HUES48 (cell line): ENCODE measurements at regions not wholly inside any gene's neighbourhood (a gene's known extent, or its start where the extent isn't known, plus 50 kb on each side); places are given as distances from the start of the nearest gene placed in this dataset.
"Not testable (repeated sequence)": the region's sequence is repeated elsewhere in the genome, so short reads cannot be mapped to it uniquely, and the experiment has no call there.

Experiments
- H3K27ac ChIP-seq: one replicate; pipeline ENCODE4 v1.7.0; 2013; ENCODE audit warnings: low read depth, low read length, inconsistent platforms
- H3K27me3 ChIP-seq: 2 replicates; pipeline ENCODE4 v1.6.1; 2013; ENCODE audit warnings: mild to moderate bottlenecking, low read length; ENCODE audit not compliant: control insufficient read depth, insufficient read depth
- H3K36me3 ChIP-seq: 2 replicates; pipeline ENCODE4 v1.6.1; 2013; ENCODE audit warnings: low read length; ENCODE audit not compliant: control insufficient read depth, insufficient read depth
- H3K4me1 ChIP-seq: 2 replicates; pipeline ENCODE4 v1.6.1; 2013; ENCODE audit warnings: mild to moderate bottlenecking, low read length; ENCODE audit not compliant: control insufficient read depth, insufficient read depth
- H3K4me3 ChIP-seq: 2 replicates; pipeline ENCODE4 v1.5.1; 2013; ENCODE audit warnings: mild to moderate bottlenecking, low read depth, low read length
- H3K9ac ChIP-seq: 2 replicates; pipeline ENCODE4 v1.6.1; 2013; ENCODE audit warnings: mild to moderate bottlenecking, low read depth, low read length, moderate library complexity
- H3K9me3 ChIP-seq: 2 replicates; pipeline ENCODE4 v1.6.1; 2013; ENCODE audit warnings: low read length; ENCODE audit not compliant: control insufficient read depth, insufficient read depth

DNA sequence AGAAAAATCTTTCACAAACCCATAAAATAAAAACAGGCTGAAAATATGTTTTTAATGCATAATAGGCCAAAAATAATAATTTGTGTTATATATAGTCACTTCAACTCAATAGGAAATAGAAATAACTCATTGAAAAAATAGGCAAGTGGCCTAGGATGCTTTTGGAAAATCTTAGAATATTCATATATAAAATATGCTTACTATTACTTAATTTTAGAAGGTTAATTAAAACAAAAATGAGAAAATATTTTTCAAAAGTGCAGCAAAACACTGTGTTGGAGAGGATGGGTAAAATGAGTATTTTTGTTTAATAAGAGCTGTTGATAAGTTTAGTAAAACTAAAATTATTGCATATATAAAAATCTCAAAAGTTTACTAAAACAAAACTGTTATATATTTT lies 308.0 kb upstream of the ATXN7L3B start:
- H3K9ac ChIP-seq = no peak overlapping the region
- no peak overlapping the region for H3K27ac ChIP-seq
- no peaks in the 10 kb centered on the region for H3K9me3 ChIP-seq
- no peak overlapping the region for H3K4me3 ChIP-seq
- H3K4me1 ChIP-seq = no peaks in the 10 kb centered on the region
- H3K27me3 ChIP-seq = no peaks in the 10 kb centered on the region
- H3K36me3 ChIP-seq = no peaks in the 10 kb centered on the region

DNA sequence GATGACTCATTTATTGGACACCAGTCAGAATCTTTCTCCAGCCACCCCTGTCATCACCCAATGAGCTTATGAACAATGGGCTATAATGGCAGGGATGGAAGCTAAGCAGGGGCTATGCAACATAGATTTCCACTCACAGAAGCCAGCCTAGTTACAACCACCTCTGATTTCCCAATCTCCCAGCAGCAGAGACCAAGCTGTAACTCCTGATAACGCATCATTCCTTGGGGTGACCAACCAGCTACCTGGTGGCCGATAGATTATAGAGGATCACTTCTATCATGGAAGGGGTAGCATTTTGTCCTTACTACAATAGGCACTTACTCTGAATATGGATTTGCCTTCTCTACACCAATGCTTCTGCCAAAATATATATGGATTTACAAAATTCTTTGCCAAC lies 302.3 kb upstream of the ATXN7L3B start:
- Histone ChIP-seq H3K9me3 (no peaks in the 10 kb centered on the region; the same call in 1 of the 2 replicates), H3K4me3 (no peak overlapping the region), H3K9ac (no peak overlapping the region), H3K27ac (no peak overlapping the region), H3K4me1 (no peaks in the 10 kb centered on the region), H3K27me3 (no peaks in the 10 kb centered on the region), H3K36me3 (no peaks in the 10 kb centered on the region)

DNA sequence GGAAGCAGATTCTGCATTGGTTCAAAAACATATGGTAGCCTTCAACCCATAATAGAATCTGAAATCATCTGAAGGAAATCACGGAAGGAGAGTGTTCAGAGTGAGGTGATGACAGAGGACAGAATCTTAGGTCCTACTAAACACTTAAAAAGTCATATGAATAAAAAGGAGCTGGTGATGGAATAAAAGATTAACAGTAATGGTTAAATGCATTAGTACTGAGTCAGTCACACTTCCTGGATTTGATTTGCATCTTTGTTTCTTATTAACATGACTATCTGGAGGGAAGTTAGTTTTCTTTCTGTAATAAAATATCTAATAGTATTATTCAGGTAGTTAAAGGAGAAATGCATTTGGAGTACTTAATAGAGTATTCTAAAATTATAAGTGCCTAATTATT lies 296.3 kb upstream of the ATXN7L3B start:
- Histone ChIP-seq H3K4me1 (no peaks in the 10 kb centered on the region), H3K36me3 (no peaks in the 10 kb centered on the region), H3K9ac (no peak overlapping the region), H3K9me3 (no peaks in the 10 kb centered on the region), H3K27me3 (no peaks in the 10 kb centered on the region), H3K27ac (no peak overlapping the region), H3K4me3 (no peak overlapping the region)

DNA sequence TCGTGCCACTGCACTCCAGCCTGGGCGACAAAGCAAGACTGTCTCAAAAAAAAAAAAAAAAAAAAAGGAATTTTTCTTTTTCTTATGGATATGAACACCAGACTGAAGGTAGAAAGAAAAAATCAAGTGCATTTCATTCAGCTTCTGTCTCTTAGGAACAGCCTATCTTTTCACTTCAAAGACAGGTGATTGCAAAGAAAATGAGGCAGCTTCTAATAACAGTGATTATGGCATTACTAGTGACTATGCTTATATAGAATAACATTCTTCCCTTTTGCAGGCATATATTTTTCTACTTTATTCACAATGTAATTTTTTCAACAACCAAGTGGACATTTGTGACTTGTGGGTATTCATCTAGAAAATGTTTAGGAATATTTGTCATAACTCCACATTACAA lies 295.5 kb upstream of the ATXN7L3B start:
- no peaks in the 10 kb centered on the region for H3K4me1 ChIP-seq
- H3K27ac ChIP-seq = no peak overlapping the region
- no peaks in the 10 kb centered on the region for H3K9me3 ChIP-seq
- no peak overlapping the region for H3K4me3 ChIP-seq
- no peak overlapping the region for H3K9ac ChIP-seq
- no peaks in the 10 kb centered on the region for H3K36me3 ChIP-seq
- H3K27me3 ChIP-seq = no peaks in the 10 kb centered on the region

DNA sequence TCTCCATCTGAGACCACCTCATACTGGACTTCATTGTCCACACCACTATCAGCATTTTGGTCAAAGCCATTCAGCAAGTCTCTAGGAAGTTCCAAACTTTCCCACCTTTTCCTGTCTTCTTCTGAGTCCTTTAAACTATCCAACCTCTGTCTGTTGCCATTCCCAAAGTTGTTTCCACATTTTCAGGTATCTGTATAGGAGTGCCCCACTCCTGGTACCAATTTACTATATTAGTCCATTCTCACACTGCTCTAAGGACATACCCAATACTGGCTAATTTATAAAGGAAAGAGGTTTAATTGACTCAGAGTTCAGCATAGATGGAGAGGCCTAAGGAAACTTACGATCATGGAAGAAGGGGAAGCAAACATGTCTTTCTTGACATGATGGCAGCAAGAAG lies 292.2 kb upstream of the ATXN7L3B start:
- Histone ChIP-seq H3K9ac (no peak overlapping the region), H3K36me3 (no peaks in the 10 kb centered on the region), H3K9me3 (no peaks in the 10 kb centered on the region), H3K27me3 (no peaks in the 10 kb centered on the region), H3K4me3 (no peak overlapping the region), H3K27ac (no peak overlapping the region), H3K4me1 (no peaks in the 10 kb centered on the region)

DNA sequence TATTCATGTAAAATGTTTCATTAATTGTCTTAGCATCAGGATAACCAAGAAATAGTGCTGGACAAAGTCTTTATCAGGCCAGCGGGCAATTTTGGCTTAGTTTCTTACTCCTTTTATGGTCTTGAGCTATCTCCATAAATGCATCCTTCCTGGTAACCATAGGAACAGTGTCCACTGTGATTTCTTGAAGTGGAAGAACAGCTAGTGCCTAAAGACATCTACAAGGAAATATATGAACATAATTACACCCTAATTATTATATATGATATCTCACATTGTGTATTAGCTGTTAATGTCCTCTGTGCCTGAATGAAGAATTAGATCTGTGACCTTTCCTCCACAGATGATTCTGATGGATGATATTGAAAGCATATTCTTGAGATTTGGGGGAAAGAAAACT lies 286.7 kb upstream of the ATXN7L3B start:
- H3K9me3 ChIP-seq = peaks cover 13% of the 10 kb centered on the region
- no peak overlapping the region for H3K9ac ChIP-seq
- H3K4me1 ChIP-seq = no peaks in the 10 kb centered on the region

DNA sequence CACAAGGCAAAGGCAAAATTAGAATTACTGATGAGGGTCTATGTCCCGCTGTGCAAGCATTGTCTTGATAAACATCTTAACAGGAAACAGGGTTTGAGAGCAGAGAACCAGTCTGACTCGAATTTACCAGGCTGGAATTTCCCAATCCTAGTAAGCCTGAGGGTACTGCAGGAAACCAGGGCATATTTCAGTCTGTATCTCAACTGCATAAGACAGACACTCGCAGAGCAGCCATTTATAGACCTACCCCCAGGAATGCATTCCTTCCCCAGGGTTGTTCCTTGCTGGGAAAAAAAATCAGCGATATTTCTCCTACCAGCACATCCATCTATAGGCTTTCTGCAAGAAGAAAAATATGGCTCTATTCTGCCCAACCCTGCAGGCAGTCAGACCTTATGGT lies 283.8 kb upstream of the ATXN7L3B start:
- H3K27me3 ChIP-seq, H3K36me3 ChIP-seq, H3K27ac ChIP-seq, H3K4me1 ChIP-seq, H3K4me3 ChIP-seq, H3K9ac ChIP-seq: not testable (repeated sequence)
- peaks cover 13% of the 10 kb centered on the region for H3K9me3 ChIP-seq

More for the DNA sequence above, 286.7 kb upstream of the ATXN7L3B start:
- Histone ChIP-seq H3K36me3 (no peaks in the 10 kb centered on the region), H3K27ac (no peak overlapping the region), H3K4me3 (no peak overlapping the region), H3K27me3 (no peaks in the 10 kb centered on the region)

DNA sequence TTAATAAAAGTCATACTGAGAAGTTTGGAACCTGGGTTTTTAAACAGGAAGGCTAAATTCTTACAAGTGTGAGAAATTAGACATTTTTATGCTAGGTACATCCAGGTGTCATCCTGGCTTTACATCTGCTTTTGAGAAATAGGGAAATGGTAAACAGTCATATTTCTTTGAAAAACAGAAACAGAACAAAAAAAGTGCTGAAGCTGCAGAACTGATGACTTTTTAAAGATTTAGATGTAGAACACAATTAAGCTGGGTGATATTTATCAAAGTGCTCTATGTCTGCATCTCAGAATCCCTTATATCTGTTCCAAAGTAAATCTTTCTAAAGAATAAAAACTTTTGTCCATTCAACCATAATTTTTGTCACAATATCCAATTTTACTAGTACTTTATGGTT lies 282.9 kb upstream of the ATXN7L3B start:
- Histone ChIP-seq H3K27ac (no peak overlapping the region), H3K9me3 (peaks cover 13% of the 10 kb centered on the region), H3K4me1 (peaks cover 8% of the 10 kb centered on the region), H3K36me3 (no peaks in the 10 kb centered on the region), H3K27me3 (no peaks in the 10 kb centered on the region), H3K9ac (no peak overlapping the region), H3K4me3 (no peak overlapping the region)

DNA sequence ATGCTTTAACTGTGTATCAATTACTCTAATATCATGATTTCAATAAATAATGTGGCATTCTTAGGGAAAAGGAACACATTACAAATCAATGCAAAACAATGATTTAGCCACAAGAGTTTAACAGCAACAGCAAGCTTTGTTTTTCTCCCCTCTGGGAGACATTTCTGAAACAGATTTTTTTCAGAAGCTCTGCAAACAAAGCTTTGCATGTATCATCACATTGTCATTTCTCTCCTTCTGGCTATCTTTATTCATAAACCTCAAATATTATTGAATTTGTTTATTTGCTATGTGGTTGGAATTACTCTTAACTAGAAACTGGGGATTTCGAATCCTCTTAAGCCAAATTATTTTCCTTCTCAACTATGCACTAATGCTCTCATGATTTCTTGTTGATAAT lies 278.4 kb upstream of the ATXN7L3B start:
- no peaks in the 10 kb centered on the region for H3K27me3 ChIP-seq
- H3K4me1 ChIP-seq = peaks cover 15% of the 10 kb centered on the region
- no peaks in the 10 kb centered on the region for H3K36me3 ChIP-seq
- no peak overlapping the region for H3K27ac ChIP-seq
- H3K9me3 ChIP-seq = peaks cover 6% of the 10 kb centered on the region; the same call in 1 of the 2 replicates
- H3K4me3 ChIP-seq = no peak overlapping the region
- H3K9ac ChIP-seq = no peak overlapping the region

DNA sequence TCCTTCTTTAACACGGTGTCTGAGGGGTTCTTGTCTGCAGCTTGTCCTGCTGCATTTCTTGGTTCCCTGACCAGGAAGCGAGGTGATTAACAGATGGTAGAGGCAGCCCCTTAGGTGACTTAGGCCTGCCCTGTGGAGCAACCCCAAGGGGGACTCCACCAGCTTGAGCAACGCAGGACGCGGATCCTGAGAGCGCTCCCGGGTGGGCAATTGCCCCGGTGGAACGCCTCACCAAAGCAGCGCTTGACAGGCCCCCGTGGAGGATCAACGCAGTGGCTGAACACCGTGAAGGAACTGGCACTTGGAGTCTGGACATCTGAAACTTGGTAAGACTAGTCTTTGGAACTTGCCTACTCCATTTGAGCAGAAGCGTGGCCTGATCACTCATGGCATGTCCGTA lies 272.9 kb upstream of the ATXN7L3B start:
- Histone ChIP-seq H3K9me3 (no peaks in the 10 kb centered on the region), H3K27ac (no peak overlapping the region), H3K4me3 (no peak overlapping the region), H3K4me1 (peaks cover 7% of the 10 kb centered on the region), H3K27me3 (no peaks in the 10 kb centered on the region), H3K9ac (no peak overlapping the region), H3K36me3 (no peaks in the 10 kb centered on the region)

DNA sequence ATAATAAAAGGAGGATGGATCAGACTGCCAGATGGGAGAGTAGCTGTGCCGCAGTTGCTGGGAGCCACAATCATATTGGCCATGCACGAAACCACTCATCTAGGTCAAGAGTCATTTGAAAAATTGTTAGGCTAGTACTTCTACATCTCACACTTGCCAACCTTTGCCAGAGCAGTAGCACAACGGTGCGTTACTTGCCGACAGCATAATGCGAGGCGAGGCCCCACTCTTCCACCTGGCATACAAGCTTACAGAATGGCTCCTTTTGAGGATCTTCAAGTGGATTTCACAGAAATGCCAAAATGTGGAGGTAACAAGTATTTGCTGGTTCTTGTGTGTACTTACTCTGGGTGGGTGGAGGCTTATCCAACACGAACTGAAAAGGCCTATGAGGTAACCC lies 268.3 kb upstream of the ATXN7L3B start:
- H3K9ac ChIP-seq, H3K27me3 ChIP-seq, H3K36me3 ChIP-seq, H3K27ac ChIP-seq, H3K9me3 ChIP-seq, H3K4me1 ChIP-seq, H3K4me3 ChIP-seq: not testable (repeated sequence)

DNA sequence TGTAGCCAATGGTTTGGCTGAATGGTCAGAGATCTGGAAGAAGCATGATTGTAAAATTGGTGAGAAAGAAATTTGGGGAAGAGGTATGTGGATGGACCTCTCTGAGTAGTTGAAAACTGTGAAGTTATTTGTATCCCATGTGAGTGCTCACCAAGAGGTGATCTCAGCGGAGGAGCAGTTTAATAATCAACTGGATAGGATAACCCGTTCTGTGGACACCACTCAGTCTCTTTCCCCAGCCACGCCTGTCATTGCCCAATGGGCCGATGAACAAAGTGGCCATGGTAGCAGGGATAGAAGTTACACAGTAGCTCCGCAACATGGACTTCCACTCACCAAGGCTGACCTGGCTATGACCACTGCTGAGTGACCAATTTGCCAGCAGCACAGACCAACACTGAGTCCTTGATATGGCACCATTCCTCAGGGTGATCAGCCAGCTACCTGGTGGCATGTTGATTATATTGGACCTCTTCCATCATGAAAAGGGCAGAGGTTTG lies 257.4 kb upstream of the ATXN7L3B start:
- Histone ChIP-seq H3K36me3 (no peaks in the 10 kb centered on the region), H3K27ac (no peak overlapping the region), H3K4me3 (no peak overlapping the region), H3K9ac (no peak overlapping the region), H3K27me3 (no peaks in the 10 kb centered on the region), H3K4me1 (no peaks in the 10 kb centered on the region), H3K9me3 (peaks cover 12% of the 10 kb centered on the region)
